ENCODE measurements at regions not wholly inside any gene's neighbourhood (a gene's known extent, or its start where the extent isn't known, plus 50 kb on each side); places are given as distances from the start of the nearest gene placed in this dataset.

GRCh38 chr1:24999906-25000305, 69.8 kb upstream of the RUNX3 start:
- TF ChIP-seq CTCF (IDR thresholded peaks at IDR 0.05; ENCODE audit: insufficient read depth, low read length, poor library complexity, severe bottlenecking), result no peak
- H3K27me3 ChIP-seq (replicated peaks; ENCODE audit: control insufficient read depth, insufficient read depth, low read length), result no peaks in the 10 kb centered on the region
- H3K36me3 ChIP-seq (ENCODE audit: control insufficient read depth, insufficient read depth, low read length), result no peaks in the 10 kb centered on the region
- DNase-seq (ENCODE audit: extremely low read depth, insufficient read length), result no peak
- H3K4me3 ChIP-seq (replicated peaks; ENCODE audit: low read depth, low read length), result no peak overlapping the region

- no peak for TF ChIP-seq CTCF (IDR thresholded peaks at IDR 0.05; ENCODE audit: insufficient read depth, low read length, poor library complexity, severe bottlenecking)
- Histone ChIP-seq H3K4me3 (replicated peaks; ENCODE audit: low read depth, low read length) (no peak overlapping the region), H3K36me3 (ENCODE audit: control insufficient read depth, insufficient read depth, low read length) (no peaks in the 10 kb centered on the region), H3K27me3 (replicated peaks; ENCODE audit: control insufficient read depth, insufficient read depth, low read length) (no peaks in the 10 kb centered on the region)
- no peak for DNase-seq (ENCODE audit: extremely low read depth, insufficient read length)
Observed at GRCh38 chr1:24999426-24999825, 69.3 kb upstream of the RUNX3 start.

- H3K4me3 ChIP-seq (replicated peaks; ENCODE audit: low read depth, low read length), result no peak overlapping the region
- no peaks in the 10 kb centered on the region for H3K27me3 ChIP-seq (replicated peaks; ENCODE audit: control insufficient read depth, insufficient read depth, low read length)
- no peaks in the 10 kb centered on the region for H3K36me3 ChIP-seq (ENCODE audit: control insufficient read depth, insufficient read depth, low read length)
- no peak for DNase-seq (ENCODE audit: extremely low read depth, insufficient read length)
- no peak for TF ChIP-seq CTCF (IDR thresholded peaks at IDR 0.05; ENCODE audit: insufficient read depth, low read length, poor library complexity, severe bottlenecking)
Observed at GRCh38 chr1:24998563-24999245, 68.6 kb upstream of the RUNX3 start.

GRCh38 chr1:24996983-24997893, 67.2 kb upstream of the RUNX3 start:
- Histone ChIP-seq H3K4me3 (replicated peaks; ENCODE audit: low read depth, low read length) (no peak overlapping the region), H3K36me3 (ENCODE audit: control insufficient read depth, insufficient read depth, low read length) (no peaks in the 10 kb centered on the region), H3K27me3 (replicated peaks; ENCODE audit: control insufficient read depth, insufficient read depth, low read length) (no peaks in the 10 kb centered on the region)
- DNase-seq (ENCODE audit: extremely low read depth, insufficient read length), result no peak
- no peak for TF ChIP-seq CTCF (IDR thresholded peaks at IDR 0.05; ENCODE audit: insufficient read depth, low read length, poor library complexity, severe bottlenecking)

GRCh38 chr1:24996456-24996855, 66.4 kb upstream of the RUNX3 start:
- TF ChIP-seq CTCF (IDR thresholded peaks at IDR 0.05; ENCODE audit: insufficient read depth, low read length, poor library complexity, severe bottlenecking), result no peak
- Histone ChIP-seq H3K4me3 (replicated peaks; ENCODE audit: low read depth, low read length) (no peak overlapping the region), H3K36me3 (ENCODE audit: control insufficient read depth, insufficient read depth, low read length) (no peaks in the 10 kb centered on the region), H3K27me3 (replicated peaks; ENCODE audit: control insufficient read depth, insufficient read depth, low read length) (no peaks in the 10 kb centered on the region)
- no peak for DNase-seq (ENCODE audit: extremely low read depth, insufficient read length)
